Stimulated activated CD4-positive, alpha-beta T cell treated with anti-CD3 and anti-CD28 coated beads, Interleukin-2, amount 100 ng/mL, for 48 hours (primary cell): ENCODE measurements at regions not wholly inside any gene's neighbourhood (a gene's known extent, or its start where the extent isn't known, plus 50 kb on each side); places are given as distances from the start of the nearest gene placed in this dataset.

Experiments used
- DNase-seq, 2 donors: peaks; one replicate each; pipeline ENCODE4 v3.0.0-alpha.2; 2020

DNA sequence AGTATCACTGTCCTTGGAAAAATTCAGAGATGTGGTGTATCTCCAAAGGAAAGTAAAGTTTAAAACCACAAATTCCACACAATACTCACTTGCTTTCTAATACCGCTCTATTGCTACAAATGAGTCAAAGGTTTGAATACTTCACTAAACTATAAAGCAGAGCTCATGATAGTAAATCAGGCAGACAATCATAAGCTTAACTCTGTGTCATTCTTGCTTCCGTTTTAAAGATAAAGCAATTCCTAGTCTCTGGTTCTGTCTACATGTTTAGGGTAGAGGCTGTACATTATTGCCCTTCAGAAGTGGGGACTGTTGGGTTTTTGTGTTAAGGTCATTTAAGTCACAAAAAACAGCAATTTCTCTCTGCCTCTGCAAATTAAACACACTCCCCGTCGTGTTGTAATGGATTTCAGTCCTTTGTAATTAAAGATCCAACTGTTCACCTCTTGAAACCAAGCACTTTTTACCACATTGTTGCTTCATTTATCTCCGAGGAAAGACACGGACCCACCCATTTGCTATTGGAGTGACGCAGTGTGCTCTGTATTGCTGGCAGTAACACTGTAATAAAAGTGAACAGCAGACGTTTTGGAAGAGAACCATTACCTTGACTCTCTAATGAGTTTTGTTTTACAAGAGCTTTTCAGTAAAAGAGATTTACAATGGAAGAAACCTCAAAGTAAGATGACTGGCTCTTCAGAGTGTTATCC lies 83.1 kb upstream of the CNTNAP4 start:
- no peak for DNase-seq

DNA sequence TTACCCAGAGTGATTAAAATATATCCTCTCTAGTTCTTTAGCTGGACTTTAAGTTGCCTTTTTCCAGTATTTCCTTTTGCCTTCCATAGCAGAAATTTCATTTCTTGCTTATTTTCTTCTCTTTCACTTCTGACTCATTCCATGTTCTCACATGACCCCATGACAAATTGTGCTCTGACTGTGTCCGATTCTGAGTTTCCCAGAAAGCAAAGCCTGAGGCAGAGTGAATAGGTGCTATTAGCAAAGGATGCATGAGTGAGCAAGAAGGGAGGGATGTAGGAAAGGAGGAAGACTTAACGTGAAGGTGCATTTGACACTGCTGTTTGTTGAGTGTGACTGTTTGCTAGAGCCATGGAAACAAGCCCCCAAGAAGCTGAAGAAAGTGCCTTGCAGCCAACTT lies 82.6 kb upstream of the CNTNAP4 start:
- DNase-seq = no peak

GRCh38 chr16:76195056-76195455 lies 82.1 kb upstream of the CNTNAP4 start:
- no peak for DNase-seq

- DNase-seq = no peak
Observed at GRCh38 chr16:76195648-76196047, 81.6 kb upstream of the CNTNAP4 start.

- no peak for DNase-seq
Observed at GRCh38 chr16:76197900-76198299, 79.3 kb upstream of the CNTNAP4 start.

GRCh38 chr16:76199681-76200220 lies 77.5 kb upstream of the CNTNAP4 start:
- DNase-seq = no peak

- DNase-seq = no peak
Observed at GRCh38 chr16:76201385-76201784, 75.8 kb upstream of the CNTNAP4 start.

DNA sequence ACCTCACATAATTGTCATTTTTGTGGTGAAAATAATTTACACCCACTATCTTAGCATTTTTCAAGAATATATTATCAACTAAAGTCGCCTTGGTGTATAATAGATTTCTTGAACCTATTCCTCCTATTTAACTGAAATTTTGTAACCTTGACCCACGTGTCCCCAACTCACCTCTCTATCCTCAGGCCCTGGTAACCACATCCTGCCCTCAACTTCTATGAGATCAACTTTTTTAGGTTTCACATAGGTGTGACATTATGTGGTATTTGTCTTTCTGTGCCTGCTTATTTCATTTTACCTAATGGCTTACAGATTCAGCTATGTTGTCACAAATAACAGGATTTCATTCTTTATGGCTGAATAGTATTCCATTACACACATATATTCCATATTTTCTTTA lies 73.0 kb upstream of the CNTNAP4 start:
- DNase-seq = no peak

GRCh38 chr16:76207270-76207669 lies 69.9 kb upstream of the CNTNAP4 start:
- DNase-seq = no peak

GRCh38 chr16:76210157-76210556 lies 67.0 kb upstream of the CNTNAP4 start:
- DNase-seq = no peak

DNA sequence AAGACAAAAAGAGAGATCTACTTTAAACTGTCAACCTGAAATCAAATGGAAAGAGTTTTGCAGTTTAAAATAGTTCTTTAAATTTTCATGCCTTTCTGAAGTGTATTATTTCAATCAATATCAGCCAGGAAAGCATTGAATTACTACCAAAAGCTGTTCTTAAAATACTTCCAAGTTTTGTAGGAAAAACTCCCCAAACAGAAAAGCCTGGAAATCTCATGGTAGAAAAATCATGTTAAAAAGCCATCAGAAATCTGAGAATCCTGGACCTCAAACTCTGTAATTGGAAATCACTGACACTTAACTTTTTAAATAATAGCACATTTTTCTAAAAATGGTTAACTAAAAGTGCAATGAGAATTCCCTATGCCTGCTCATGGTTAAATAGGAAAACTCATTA lies 63.3 kb upstream of the CNTNAP4 start:
- no peak for DNase-seq

GRCh38 chr16:76214856-76215255 lies 62.3 kb upstream of the CNTNAP4 start:
- no peak for DNase-seq

GRCh38 chr16:76222087-76222486 lies 55.1 kb upstream of the CNTNAP4 start:
- DNase-seq = no peak

- DNase-seq = no peak
Observed at GRCh38 chr16:76222853-76223252, 54.3 kb upstream of the CNTNAP4 start.

GRCh38 chr16:76226011-76226410 lies 51.2 kb upstream of the CNTNAP4 start:
- DNase-seq = no peak

DNA sequence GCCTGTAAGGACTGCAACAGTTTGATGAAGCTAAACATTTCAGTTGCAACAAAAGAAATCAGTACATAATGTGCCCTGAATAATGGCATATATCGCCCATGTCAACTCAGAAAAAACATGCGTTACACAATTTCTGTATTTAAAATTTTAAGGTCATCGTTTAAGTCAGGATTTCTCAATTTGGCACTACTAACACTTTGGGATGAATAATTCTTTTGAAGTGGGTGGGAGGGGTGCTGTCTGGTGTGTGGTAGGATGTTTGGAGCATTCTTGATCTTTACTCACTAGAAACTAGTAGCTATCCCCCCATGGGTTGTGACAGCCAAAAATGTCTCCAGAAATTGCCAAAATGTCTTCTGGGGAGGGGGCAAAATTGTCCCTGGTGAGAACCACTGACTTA lies 50.7 kb upstream of the CNTNAP4 start:
- DNase-seq = no peak
